ENCODE measurements at regions not wholly inside any gene's neighbourhood (a gene's known extent, or its start where the extent isn't known, plus 50 kb on each side); places are given as distances from the start of the nearest gene placed in this dataset.

DNA sequence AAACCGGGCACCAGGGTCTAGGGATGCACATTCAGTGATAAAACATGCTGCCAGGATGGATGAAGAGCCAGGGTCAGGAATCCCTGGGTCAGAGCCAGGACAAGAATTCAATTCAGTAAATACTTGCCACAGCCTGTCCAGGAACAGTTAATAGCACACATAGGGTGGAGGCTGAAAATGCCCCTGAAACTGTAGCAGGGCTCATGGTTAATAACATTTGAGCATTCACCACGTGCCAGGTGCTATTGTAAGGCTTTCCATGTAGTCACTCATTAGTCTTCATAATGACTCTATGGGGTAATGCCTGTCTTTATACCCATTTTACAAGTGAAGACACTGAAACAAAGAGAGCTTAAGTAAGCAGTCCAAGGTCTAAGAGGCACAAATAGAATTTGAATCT is 296.3 kb downstream of the LRFN2 start:
- Histone ChIP-seq H4K20me1 (ENCODE audit: insufficient read depth) (no peaks in the 10 kb centered on the region), H3K4me3 (ENCODE audit: low read length) (no peak overlapping the region), H3K9me3 (ENCODE audit: low read length) (no peaks in the 10 kb centered on the region), H3K79me2 (replicated peaks; ENCODE audit: insufficient read depth, low read length) (no peaks in the 10 kb centered on the region), H3K9ac (ENCODE audit: low read length) (no peak overlapping the region), H3F3A (ENCODE audit: insufficient read depth, low read length, poor library complexity, severe bottlenecking) (no peaks in the 10 kb centered on the region), H3K4me2 (ENCODE audit: low read length) (no peak overlapping the region), H3K27ac (ENCODE audit: low read length) (no peak overlapping the region), H3K27me3 (ENCODE audit: insufficient read depth, low read depth, low read length) (no peaks in the 10 kb centered on the region), H3K36me3 (ENCODE audit: insufficient read depth, low read length) (no peaks in the 10 kb centered on the region), H3K9me2 (ENCODE audit: insufficient read depth, low read length) (no peaks in the 10 kb centered on the region), H2AFZ (ENCODE audit: low read depth, low read length) (no peak overlapping the region)
- no peak for TF ChIP-seq TAF1 (IDR thresholded peaks at IDR 0.05; ENCODE audit: low read depth)
- no peak for TF ChIP-seq MXI1 (conservative IDR thresholded peaks at IDR 0.05; ENCODE audit: poor library complexity, severe bottlenecking)
- TF ChIP-seq, protein P1, sequence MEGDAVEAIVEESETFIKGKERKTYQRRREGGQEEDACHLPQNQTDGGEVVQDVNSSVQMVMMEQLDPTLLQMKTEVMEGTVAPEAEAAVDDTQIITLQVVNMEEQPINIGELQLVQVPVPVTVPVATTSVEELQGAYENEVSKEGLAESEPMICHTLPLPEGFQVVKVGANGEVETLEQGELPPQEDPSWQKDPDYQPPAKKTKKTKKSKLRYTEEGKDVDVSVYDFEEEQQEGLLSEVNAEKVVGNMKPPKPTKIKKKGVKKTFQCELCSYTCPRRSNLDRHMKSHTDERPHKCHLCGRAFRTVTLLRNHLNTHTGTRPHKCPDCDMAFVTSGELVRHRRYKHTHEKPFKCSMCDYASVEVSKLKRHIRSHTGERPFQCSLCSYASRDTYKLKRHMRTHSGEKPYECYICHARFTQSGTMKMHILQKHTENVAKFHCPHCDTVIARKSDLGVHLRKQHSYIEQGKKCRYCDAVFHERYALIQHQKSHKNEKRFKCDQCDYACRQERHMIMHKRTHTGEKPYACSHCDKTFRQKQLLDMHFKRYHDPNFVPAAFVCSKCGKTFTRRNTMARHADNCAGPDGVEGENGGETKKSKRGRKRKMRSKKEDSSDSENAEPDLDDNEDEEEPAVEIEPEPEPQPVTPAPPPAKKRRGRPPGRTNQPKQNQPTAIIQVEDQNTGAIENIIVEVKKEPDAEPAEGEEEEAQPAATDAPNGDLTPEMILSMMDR (IDR thresholded peaks at IDR 0.05; ENCODE audit: poor library complexity, severe bottlenecking), result no peak
- no peak for TF ChIP-seq EZH2 (IDR thresholded peaks at IDR 0.05; ENCODE audit: borderline replicate concordance, insufficient read depth, low read length, poor library complexity, severe bottlenecking)
- no peak for TF ChIP-seq SMC3 (conservative IDR thresholded peaks at IDR 0.05; ENCODE audit: poor library complexity)
- no peak for TF ChIP-seq RAD21 (conservative IDR thresholded peaks at IDR 0.05)
- TF ChIP-seq, protein P2, sequence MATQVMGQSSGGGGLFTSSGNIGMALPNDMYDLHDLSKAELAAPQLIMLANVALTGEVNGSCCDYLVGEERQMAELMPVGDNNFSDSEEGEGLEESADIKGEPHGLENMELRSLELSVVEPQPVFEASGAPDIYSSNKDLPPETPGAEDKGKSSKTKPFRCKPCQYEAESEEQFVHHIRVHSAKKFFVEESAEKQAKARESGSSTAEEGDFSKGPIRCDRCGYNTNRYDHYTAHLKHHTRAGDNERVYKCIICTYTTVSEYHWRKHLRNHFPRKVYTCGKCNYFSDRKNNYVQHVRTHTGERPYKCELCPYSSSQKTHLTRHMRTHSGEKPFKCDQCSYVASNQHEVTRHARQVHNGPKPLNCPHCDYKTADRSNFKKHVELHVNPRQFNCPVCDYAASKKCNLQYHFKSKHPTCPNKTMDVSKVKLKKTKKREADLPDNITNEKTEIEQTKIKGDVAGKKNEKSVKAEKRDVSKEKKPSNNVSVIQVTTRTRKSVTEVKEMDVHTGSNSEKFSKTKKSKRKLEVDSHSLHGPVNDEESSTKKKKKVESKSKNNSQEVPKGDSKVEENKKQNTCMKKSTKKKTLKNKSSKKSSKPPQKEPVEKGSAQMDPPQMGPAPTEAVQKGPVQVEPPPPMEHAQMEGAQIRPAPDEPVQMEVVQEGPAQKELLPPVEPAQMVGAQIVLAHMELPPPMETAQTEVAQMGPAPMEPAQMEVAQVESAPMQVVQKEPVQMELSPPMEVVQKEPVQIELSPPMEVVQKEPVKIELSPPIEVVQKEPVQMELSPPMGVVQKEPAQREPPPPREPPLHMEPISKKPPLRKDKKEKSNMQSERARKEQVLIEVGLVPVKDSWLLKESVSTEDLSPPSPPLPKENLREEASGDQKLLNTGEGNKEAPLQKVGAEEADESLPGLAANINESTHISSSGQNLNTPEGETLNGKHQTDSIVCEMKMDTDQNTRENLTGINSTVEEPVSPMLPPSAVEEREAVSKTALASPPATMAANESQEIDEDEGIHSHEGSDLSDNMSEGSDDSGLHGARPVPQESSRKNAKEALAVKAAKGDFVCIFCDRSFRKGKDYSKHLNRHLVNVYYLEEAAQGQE (IDR thresholded peaks at IDR 0.05; ENCODE audit: borderline replicate concordance), result no peak
- TF ChIP-seq POLR2AphosphoS5 (IDR thresholded peaks at IDR 0.05), result no peak
- no peak for TF ChIP-seq EP300 (conservative IDR thresholded peaks at IDR 0.05; ENCODE audit: poor library complexity, severe bottlenecking)

DNA sequence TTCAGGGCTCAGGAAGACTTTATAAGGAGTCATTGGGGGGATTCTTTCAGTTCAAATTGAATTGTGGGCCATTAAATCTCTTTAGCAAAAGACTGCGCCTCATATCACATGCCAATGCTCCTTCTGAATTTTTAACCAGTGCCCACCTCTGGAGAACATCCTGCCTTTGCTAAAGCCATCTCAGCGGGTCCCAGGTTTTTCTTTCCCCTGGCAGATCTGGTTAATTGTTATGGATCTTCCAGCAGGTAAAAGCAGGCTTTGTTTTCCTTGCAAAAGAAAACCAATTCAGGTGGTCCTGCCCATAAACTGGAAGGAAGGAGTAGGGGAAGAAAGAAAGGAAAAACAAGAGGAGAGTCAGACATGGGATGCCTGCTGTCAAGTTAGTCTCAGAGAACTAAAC is 298.2 kb downstream of the LRFN2 start:
- no peaks in the 10 kb centered on the region for H3K27me3 ChIP-seq (ENCODE audit: insufficient read depth, low read depth, low read length)
- no peaks in the 10 kb centered on the region for H4K20me1 ChIP-seq (ENCODE audit: insufficient read depth)
- TF ChIP-seq MXI1 (conservative IDR thresholded peaks at IDR 0.05; ENCODE audit: poor library complexity, severe bottlenecking), result no peak
- TF ChIP-seq TAF1 (IDR thresholded peaks at IDR 0.05; ENCODE audit: low read depth), result no peak
- H3K4me2 ChIP-seq (ENCODE audit: low read length), result no peak overlapping the region
- H3K4me3 ChIP-seq (ENCODE audit: low read length), result no peak overlapping the region
- no peak overlapping the region for H2AFZ ChIP-seq (ENCODE audit: low read depth, low read length)
- H3K27ac ChIP-seq (ENCODE audit: low read length), result no peak overlapping the region
- no peaks in the 10 kb centered on the region for H3K79me2 ChIP-seq (replicated peaks; ENCODE audit: insufficient read depth, low read length)
- H3K9me3 ChIP-seq (ENCODE audit: low read length), result no peaks in the 10 kb centered on the region
- H3F3A ChIP-seq (ENCODE audit: insufficient read depth, low read length, poor library complexity, severe bottlenecking), result no peaks in the 10 kb centered on the region
- H3K9ac ChIP-seq (ENCODE audit: low read length), result no peak overlapping the region
- H3K36me3 ChIP-seq (ENCODE audit: insufficient read depth, low read length), result no peaks in the 10 kb centered on the region
- H3K9me2 ChIP-seq (ENCODE audit: insufficient read depth, low read length), result no peaks in the 10 kb centered on the region

Data from neural cell (in vitro differentiated cells).